ENCODE measurements at regions not wholly inside any gene's neighbourhood (a gene's known extent, or its start where the extent isn't known, plus 50 kb on each side); places are given as distances from the start of the nearest gene placed in this dataset.

GRCh38 chr3:171933441-171933840 lies 90.3 kb downstream of the TMEM212 start:
- TF ChIP-seq CTCF (IDR thresholded peaks at IDR 0.05) (no peak), ZFX (IDR thresholded peaks at IDR 0.05; ENCODE audit: borderline replicate concordance) (no peak)

Measured in 22Rv1 (cell line).